ENCODE measurements at regions not wholly inside any gene's neighbourhood (a gene's known extent, or its start where the extent isn't known, plus 50 kb on each side); places are given as distances from the start of the nearest gene placed in this dataset.

GRCh38 chr9:111162026-111162425 lies 123.8 kb upstream of the LPAR1 start:
- ATAC-seq: no peak
- H3K27ac ChIP-seq: no peak overlapping the region
- H3K9me3 ChIP-seq: no peaks in the 10 kb centered on the region
- 50 to 77% methylated on average over 3 of the region's 3 CpGs for WGBS, 2 donors
- no peak for TF ChIP-seq CTCF (IDR thresholded peaks at IDR 0.05)
- no peak for TF ChIP-seq POLR2A (IDR thresholded peaks at IDR 0.05)
- intact Hi-C loops (cut with DNase I): no loop called here
- H3K4me1 ChIP-seq: no peaks in the 10 kb centered on the region
- no peak overlapping the region for H3K4me3 ChIP-seq
- no peak for DNase-seq
- no peaks in the 10 kb centered on the region for H3K27me3 ChIP-seq
- no peaks in the 10 kb centered on the region for H3K36me3 ChIP-seq (replicated peaks in 1 of 2; ENCODE audit: insufficient read depth in 1 of 2, low read depth in 2 of 2)

DNA sequence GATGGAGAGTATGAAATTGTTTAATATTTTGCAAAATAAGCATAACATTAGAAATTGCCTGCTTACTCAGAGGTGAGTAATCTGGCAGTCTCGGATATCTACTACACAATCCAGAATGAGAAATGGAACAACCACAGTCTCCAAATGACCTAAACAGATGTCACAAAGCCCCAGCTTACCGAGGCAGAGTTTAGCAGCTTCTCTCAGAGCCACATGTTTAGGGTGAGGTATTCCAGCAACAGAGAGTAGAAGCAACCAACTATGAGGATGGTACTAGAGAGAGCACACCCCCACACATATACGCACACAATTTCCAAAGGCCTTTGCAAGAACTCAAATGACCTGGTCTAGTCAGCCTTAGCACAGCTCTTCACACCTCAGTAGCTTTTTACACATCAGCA lies 122.7 kb upstream of the LPAR1 start:
- no peaks in the 10 kb centered on the region for H3K9me3 ChIP-seq
- intact Hi-C loops (cut with DNase I): no loop called here
- H3K27me3 ChIP-seq: no peaks in the 10 kb centered on the region
- no peaks in the 10 kb centered on the region for H3K36me3 ChIP-seq (replicated peaks in 1 of 2; ENCODE audit: insufficient read depth in 1 of 2, low read depth in 2 of 2)
- H3K4me1 ChIP-seq: no peaks in the 10 kb centered on the region
- no peak overlapping the region for H3K27ac ChIP-seq
- ATAC-seq (peak; percentile 53), DNase-seq (no peak)
- no peak for TF ChIP-seq CTCF (IDR thresholded peaks at IDR 0.05)
- no peak for TF ChIP-seq POLR2A (IDR thresholded peaks at IDR 0.05)
- H3K4me3 ChIP-seq: no peak overlapping the region
- 64 to 70% methylated on average over 3 of the region's 3 CpGs for WGBS, 2 donors

DNA sequence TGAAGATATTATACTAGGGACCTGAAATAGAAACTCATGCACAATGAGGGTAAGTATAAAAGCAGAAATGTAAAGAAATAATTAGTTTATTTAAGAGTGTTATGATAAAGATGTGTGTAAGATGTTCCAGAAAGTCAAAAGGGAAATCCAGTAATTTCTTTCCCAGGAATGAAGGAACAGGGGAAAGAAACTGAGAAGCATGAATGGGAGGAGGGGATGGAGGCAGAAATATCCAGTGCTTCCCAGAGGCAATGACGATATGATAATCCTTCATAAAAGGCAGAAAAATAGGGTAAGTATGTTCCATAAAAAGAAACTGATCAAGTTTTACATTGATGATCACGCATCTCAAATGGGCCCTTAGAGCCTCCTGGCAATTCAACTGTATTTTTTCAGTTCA lies 120.7 kb upstream of the LPAR1 start:
- ATAC-seq (no peak), DNase-seq (no peak)
- H3K9me3 ChIP-seq: no peaks in the 10 kb centered on the region
- TF ChIP-seq POLR2A (IDR thresholded peaks at IDR 0.05) (no peak), CTCF (IDR thresholded peaks at IDR 0.05) (no peak)
- intact Hi-C loops (cut with DNase I): no loop called here
- no peak overlapping the region for H3K27ac ChIP-seq
- WGBS, 2 donors: 74 to 80% methylated on average over 2 of the region's 2 CpGs
- no peak overlapping the region for H3K4me3 ChIP-seq
- no peaks in the 10 kb centered on the region for H3K27me3 ChIP-seq
- H3K4me1 ChIP-seq: no peaks in the 10 kb centered on the region
- no peaks in the 10 kb centered on the region for H3K36me3 ChIP-seq (replicated peaks in 1 of 2; ENCODE audit: insufficient read depth in 1 of 2, low read depth in 2 of 2)

DNA sequence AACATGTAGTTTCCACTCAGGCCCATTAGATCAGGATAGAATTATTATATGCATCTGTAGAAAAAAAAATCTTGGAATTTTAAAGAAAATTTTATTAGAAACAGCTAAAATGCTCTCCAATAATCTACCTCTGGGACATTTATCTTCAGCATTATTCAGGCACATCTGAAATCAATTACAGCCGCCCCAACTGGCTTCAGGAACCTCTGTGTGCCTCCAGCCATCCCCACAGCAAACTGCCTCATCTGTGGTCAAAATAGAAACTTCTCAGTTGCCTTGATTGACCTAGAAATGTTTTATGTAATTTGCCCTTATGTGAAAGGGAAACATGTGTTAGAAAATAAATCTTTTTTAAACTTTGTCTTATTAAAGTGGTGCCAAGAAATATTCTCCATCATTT lies 120.1 kb upstream of the LPAR1 start:
- Histone ChIP-seq H3K4me1 (no peaks in the 10 kb centered on the region), H3K36me3 (replicated peaks in 1 of 2; ENCODE audit: insufficient read depth in 1 of 2, low read depth in 2 of 2) (no peaks in the 10 kb centered on the region), H3K27me3 (no peaks in the 10 kb centered on the region), H3K4me3 (no peak overlapping the region), H3K27ac (no peak overlapping the region), H3K9me3 (no peaks in the 10 kb centered on the region)
- no peak for ATAC-seq
- DNase-seq: no peak
- WGBS, 2 donors: 67 to 71% methylated on average over 1 of the region's 1 CpG
- intact Hi-C loops (cut with DNase I): no loop called here
- TF ChIP-seq CTCF (IDR thresholded peaks at IDR 0.05) (no peak), POLR2A (IDR thresholded peaks at IDR 0.05) (no peak)

DNA sequence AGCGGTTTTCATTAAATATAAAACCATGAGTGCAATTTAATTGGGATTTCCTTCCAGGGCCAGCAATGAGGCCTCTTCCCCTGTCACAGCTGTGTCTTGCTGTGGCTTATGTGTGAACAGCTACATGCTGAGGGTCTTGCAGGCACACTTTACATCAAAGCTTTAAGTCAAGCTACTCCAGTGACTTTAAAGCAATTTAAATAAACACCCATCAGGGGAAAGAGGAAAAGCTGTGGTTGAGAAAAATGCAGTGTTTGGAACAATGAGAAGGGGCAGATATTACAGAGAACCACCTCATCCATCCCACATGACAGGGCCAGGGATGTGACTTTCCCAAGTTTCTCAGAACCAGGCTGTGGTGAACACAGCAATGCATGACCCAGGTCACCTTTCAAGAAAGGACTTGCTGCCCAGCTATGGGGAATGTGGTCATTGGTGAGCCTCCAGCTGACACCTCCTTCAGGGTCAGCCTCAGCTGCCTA lies 115.9 kb upstream of the LPAR1 start:
- 69 to 90% methylated on average over 1 of the region's 1 CpG for WGBS, 2 donors
- Histone ChIP-seq H3K4me1 (no peaks in the 10 kb centered on the region), H3K27ac (no peak overlapping the region), H3K9me3 (no peaks in the 10 kb centered on the region), H3K4me3 (no peak overlapping the region), H3K36me3 (replicated peaks in 1 of 2; ENCODE audit: insufficient read depth in 1 of 2, low read depth in 2 of 2) (no peaks in the 10 kb centered on the region), H3K27me3 (no peaks in the 10 kb centered on the region)
- no peak for DNase-seq
- ATAC-seq: no peak
- intact Hi-C loops (cut with DNase I): no loop called here
- TF ChIP-seq CTCF (IDR thresholded peaks at IDR 0.05): no peak
- no peak for TF ChIP-seq POLR2A (IDR thresholded peaks at IDR 0.05)

All from body of pancreas (tissue), 4 donors.